Colonic mucosa (tissue), 4 donors: ENCODE measurements at regions not wholly inside any gene's neighbourhood (a gene's known extent, or its start where the extent isn't known, plus 50 kb on each side); places are given as distances from the start of the nearest gene placed in this dataset.

ENCODE experiments used
- DNase-seq: peaks from one replicate; pipeline ENCODE4 v3.0.0-alpha.2; 2020
- H3K27ac ChIP-seq: fragments of 200-600 bp; one replicate; pipeline ENCODE4 v1.8.0; 2021
- H3K27me3 ChIP-seq: fragments of 200-600 bp; one replicate; pipeline ENCODE4 v1.8.0; 2021
- H3K36me3 ChIP-seq: fragments of 200-600 bp; one replicate; pipeline ENCODE4 v1.8.0; 2021
- H3K4me1 ChIP-seq: fragments of 200-600 bp; one replicate; pipeline ENCODE4 v1.8.0; 2021; ENCODE audit warnings: mild to moderate bottlenecking
- H3K4me3 ChIP-seq: fragments of 200-600 bp; one replicate; pipeline ENCODE4 v1.8.0; 2021
- H3K9ac ChIP-seq, 2 donors: one replicate each; pipeline ENCODE4 v1.7.0; 2013; ENCODE audit warnings: control low read depth in 2 of 2, low read depth in 2 of 2, low read length in 2 of 2
- H3K9me3 ChIP-seq: fragments of 200-600 bp; one replicate; pipeline ENCODE4 v1.8.0; 2021
- intact Hi-C: fragments of 100-400 bp; cut with DNase I; formaldehyde crosslinking; loops from one replicate; pipeline ENCODE4 v1.14.1; 2022
- TF ChIP-seq, protein P1 (sequence below): fragments of 200-600 bp; IDR thresholded peaks from one replicate; pipeline ENCODE4 v1.8.0; 2022; ENCODE audit warnings: antibody characterized with exemption, mild to moderate bottlenecking
- donor health status: healthy.
- donor health status: DM: no; HTN: no; CAD: no.
- donor health status: DM: no; HTN: no; CAD: no.

DNA sequence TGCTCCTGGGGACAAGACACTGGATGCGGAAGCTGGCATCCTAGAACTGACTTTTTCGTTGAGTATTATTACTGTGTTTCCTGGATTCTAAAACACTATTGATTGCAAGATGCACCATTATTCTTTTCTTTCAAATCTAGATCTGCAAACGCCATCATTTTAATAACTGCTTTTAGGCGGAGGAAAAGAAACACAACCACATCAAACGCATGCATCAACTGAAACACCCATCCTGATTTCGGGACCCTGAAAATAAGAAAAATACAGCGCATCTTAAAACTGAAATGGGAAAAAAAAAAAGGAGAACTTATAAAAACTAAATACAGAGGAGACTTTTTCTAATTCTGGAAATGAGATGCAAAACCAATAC, 103.7 kb upstream of the MAX start:
- H3K9me3 ChIP-seq: no peaks in the 10 kb centered on the region
- no peak overlapping the region for H3K4me3 ChIP-seq
- no peaks in the 10 kb centered on the region for H3K4me1 ChIP-seq
- H3K9ac ChIP-seq: no peak overlapping the region
- intact Hi-C loops: no loop called here
- TF ChIP-seq, protein P1, sequence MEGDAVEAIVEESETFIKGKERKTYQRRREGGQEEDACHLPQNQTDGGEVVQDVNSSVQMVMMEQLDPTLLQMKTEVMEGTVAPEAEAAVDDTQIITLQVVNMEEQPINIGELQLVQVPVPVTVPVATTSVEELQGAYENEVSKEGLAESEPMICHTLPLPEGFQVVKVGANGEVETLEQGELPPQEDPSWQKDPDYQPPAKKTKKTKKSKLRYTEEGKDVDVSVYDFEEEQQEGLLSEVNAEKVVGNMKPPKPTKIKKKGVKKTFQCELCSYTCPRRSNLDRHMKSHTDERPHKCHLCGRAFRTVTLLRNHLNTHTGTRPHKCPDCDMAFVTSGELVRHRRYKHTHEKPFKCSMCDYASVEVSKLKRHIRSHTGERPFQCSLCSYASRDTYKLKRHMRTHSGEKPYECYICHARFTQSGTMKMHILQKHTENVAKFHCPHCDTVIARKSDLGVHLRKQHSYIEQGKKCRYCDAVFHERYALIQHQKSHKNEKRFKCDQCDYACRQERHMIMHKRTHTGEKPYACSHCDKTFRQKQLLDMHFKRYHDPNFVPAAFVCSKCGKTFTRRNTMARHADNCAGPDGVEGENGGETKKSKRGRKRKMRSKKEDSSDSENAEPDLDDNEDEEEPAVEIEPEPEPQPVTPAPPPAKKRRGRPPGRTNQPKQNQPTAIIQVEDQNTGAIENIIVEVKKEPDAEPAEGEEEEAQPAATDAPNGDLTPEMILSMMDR: no peak
- no peak for DNase-seq
- H3K36me3 ChIP-seq: no peaks in the 10 kb centered on the region
- H3K27ac ChIP-seq: no peak overlapping the region
- H3K27me3 ChIP-seq: no peaks in the 10 kb centered on the region

DNA sequence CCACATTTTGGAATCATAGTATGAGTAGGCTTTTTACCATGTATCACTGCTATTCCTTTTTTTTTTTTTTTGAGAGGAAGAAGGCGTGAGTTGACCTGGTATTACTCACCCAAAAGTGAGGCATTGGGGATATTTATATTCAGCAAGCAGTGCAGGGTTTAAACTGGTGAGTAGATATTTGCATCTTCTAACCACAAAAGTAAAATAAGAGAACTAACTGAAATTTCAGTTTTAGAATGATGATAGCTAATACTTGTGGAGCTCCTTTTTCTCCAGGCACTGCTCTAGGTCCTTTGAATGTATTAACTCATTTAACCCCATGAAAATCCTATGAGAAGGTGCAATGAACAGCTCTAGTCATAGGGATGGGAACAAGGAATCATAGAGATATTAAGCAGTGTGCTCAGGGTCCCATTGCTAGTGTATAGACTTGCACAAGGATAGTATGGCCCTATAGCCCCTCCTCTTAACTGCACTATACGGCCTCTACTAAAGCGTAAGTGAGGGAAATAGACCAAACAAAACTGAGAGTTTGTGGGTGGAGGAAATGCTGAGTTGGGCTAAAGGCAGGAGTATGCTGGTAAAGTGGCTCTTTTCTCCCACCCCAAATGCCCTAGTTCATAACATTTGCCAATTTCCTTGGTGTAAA, 104.3 kb upstream of the MAX start:
- no peak for DNase-seq
- H3K9me3 ChIP-seq: no peaks in the 10 kb centered on the region
- H3K4me3 ChIP-seq: no peak overlapping the region
- H3K27me3 ChIP-seq: no peaks in the 10 kb centered on the region
- no peaks in the 10 kb centered on the region for H3K4me1 ChIP-seq
- intact Hi-C loops: no loop called here
- TF ChIP-seq, protein P1: no peak
- no peaks in the 10 kb centered on the region for H3K36me3 ChIP-seq
- no peak overlapping the region for H3K9ac ChIP-seq
- H3K27ac ChIP-seq: no peak overlapping the region

DNA sequence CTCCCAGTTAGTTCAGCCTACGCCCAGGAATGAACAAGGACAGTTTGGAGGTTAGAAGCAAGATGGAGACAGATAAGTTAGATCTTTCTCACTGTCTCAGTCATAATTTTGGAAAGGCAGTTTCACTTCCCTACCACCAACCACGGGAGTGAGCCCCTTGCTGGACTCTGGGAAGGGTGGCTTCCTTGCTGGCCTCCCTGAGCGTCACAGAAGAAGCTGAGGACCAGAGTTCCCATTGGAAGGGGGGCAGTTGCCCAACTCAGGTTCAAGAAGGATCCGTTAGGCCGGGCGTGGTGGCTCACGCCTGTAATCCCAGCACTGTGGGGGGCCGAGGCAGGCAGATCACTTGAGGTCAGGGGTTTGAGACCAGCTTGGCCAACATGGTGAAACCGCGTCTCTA, 106.2 kb upstream of the MAX start:
- no peak overlapping the region for H3K27ac ChIP-seq
- no peak for DNase-seq
- H3K9ac ChIP-seq: no peak overlapping the region
- TF ChIP-seq, protein P1: no peak
- H3K4me1 ChIP-seq: no peaks in the 10 kb centered on the region
- no peaks in the 10 kb centered on the region for H3K9me3 ChIP-seq
- no peak overlapping the region for H3K4me3 ChIP-seq
- no peaks in the 10 kb centered on the region for H3K36me3 ChIP-seq
- intact Hi-C loops: no loop called here
- H3K27me3 ChIP-seq: no peaks in the 10 kb centered on the region

DNA sequence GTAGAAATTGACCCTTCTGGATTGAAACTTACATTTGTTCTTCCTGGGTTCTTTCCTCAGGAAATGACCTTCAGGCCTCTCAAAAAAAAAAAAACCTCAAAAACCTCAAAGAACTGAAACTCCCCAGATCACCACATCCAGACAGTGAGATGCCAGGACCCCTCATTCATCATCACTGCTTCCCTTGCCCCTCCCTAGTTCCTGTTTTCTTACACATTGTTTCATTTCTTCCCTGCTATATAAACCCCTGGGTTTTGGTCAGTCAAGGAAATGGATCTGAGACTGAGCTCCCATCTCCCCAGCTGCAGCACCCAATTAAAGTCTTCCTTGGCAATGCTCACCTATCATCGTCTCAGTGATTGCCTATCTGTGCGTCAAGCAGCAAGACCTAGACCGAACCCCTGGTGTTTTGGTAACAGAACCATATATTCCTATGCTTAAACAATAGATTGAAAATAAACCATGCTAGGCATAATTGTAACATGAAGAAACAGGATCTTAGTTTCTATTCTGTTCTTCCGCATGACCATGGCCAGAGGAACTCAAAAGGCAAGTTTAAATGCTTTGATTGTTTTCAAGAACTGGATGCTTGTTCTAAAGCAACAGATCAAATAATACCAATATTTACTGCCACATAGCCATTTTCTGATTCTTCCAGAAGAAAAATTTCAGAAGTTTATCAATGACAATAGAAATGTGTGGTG, 108.0 kb upstream of the MAX start:
- DNase-seq: no peak
- H3K9ac ChIP-seq: no peak overlapping the region
- TF ChIP-seq, protein P1: no peak
- H3K27ac ChIP-seq: no peak overlapping the region
- intact Hi-C loops: loop anchor here (10.0 kb wide), 1 partner anchor 385 kb away; no protein-coding TSS in a partner anchor
- no peaks in the 10 kb centered on the region for H3K4me1 ChIP-seq
- H3K36me3 ChIP-seq: no peaks in the 10 kb centered on the region
- no peak overlapping the region for H3K4me3 ChIP-seq
- no peaks in the 10 kb centered on the region for H3K27me3 ChIP-seq
- H3K9me3 ChIP-seq: no peaks in the 10 kb centered on the region

DNA sequence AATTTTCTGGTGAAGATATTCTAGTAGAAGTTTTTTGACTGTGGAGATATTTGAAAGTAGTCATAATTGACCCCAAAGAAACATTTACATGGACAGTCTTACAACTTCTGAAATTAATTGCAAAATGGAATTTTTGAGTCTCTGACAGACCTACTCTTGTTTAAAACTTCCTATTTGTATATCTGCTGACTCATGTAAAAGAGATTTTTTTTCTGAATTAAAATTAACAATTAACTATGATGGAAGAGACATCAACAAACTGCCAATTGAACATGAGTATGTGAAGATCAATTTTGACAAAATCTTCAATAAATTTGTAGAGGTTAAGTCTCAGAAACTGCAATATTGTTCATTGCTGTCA, 108.5 kb upstream of the MAX start:
- TF ChIP-seq, protein P1: no peak
- Histone ChIP-seq H3K4me3 (no peak overlapping the region), H3K36me3 (no peaks in the 10 kb centered on the region), H3K4me1 (no peaks in the 10 kb centered on the region), H3K9ac (no peak overlapping the region), H3K9me3 (no peaks in the 10 kb centered on the region), H3K27me3 (no peaks in the 10 kb centered on the region), H3K27ac (no peak overlapping the region)
- intact Hi-C loops: loop anchor here (10.0 kb wide), 1 partner anchor 384 kb away; no protein-coding TSS in a partner anchor
- no peak for DNase-seq
